Activated CD4-positive, alpha-beta memory T cell treated with anti-CD3 and anti-CD28 coated beads, Interleukin-2, amount 10 ng/mL, durations not matched to agents 7 days and 5 days (primary cell): ENCODE measurements at regions not wholly inside any gene's neighbourhood (a gene's known extent, or its start where the extent isn't known, plus 50 kb on each side); places are given as distances from the start of the nearest gene placed in this dataset.
"Not testable (repeated sequence)": the region's sequence is repeated elsewhere in the genome, so short reads cannot be mapped to it uniquely, and the experiment has no call there.

Source experiments
- CTCF ChIA-PET: fragments of 350-600 bp; sonication (Branson Sonifier 250); formaldehyde crosslinking; loops from one replicate; lab custom pipeline; 2021; ENCODE audit warnings: antibody characterized with exemption, inconsistent platforms; lab: Charles Lee
- POLR2A ChIA-PET: fragments of 350-600 bp; sonication (Branson Sonifier 250); formaldehyde crosslinking; loops from one replicate; lab custom pipeline; 2021; ENCODE audit warnings: antibody characterized with exemption; lab: Charles Lee
- DNase-seq: peaks from one replicate; pipeline ENCODE4 v3.0.0-alpha.2; 2020
- H3K27ac Mint-ChIP-seq: one replicate; pipeline ENCODE4 v1.8.0; 2021; ENCODE audit warnings: mild to moderate bottlenecking, mixed read lengths
- H3K27me3 Mint-ChIP-seq: one replicate; pipeline ENCODE4 v1.8.0; 2021; ENCODE audit warnings: mixed read lengths
- H3K36me3 Mint-ChIP-seq: one replicate; pipeline ENCODE4 v1.8.0; 2021; ENCODE audit warnings: low read depth, mixed read lengths
- H3K4me1 Mint-ChIP-seq: one replicate; pipeline ENCODE4 v1.8.0; 2021; ENCODE audit warnings: mixed read lengths
- H3K4me3 Mint-ChIP-seq: one replicate; pipeline ENCODE4 v1.8.0; 2021; ENCODE audit warnings: mild to moderate bottlenecking, mixed read lengths
- H3K9me3 Mint-ChIP-seq: one replicate; pipeline ENCODE4 v1.8.0; 2021; ENCODE audit warnings: mixed read lengths

DNA sequence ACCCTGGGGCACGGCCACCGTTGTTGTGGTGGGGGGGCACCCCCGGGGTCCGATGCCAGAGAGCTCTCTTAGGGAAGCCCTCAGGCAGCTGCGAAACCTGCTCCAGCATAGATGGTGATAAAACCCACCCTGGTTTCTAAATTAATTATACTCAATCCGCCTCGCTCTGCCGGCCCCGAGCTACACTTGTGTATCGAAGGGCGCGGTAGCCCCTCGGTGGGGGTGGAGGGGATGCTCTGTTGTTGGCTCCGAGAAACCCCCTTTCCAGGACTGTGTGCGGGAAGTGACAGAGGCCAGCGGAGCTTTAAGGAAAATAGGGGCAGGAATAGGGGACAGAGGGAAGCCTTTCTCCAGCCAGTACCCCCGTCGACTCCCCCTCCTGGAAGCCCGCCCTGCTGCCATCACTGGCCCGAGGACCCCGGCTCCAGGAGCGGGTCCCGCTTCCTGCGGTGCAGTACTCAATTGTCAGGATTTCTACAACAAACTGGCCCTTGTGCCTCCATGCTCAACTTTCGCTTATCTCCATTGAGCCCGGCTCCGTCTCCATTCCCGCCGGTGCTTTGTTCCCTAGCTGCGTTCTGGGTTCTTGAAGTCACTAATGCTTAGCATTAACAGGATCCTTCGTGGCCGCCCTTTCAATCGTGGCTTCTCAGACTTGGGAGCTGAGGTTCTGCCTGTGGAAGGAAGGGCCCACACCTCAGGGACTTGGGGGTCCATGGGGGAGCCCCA is 408.2 kb downstream of the BCOR start:
- no peak overlapping the region for H3K27ac Mint-ChIP-seq
- H3K4me3 Mint-ChIP-seq: no peak overlapping the region
- no peaks in the 10 kb centered on the region for H3K36me3 Mint-ChIP-seq
- H3K27me3 Mint-ChIP-seq: peaks cover 34% of the 10 kb centered on the region
- CTCF ChIA-PET: no interaction called here
- POLR2A ChIA-PET: no interaction called here
- H3K4me1 Mint-ChIP-seq: no peaks in the 10 kb centered on the region
- H3K9me3 Mint-ChIP-seq: no peaks in the 10 kb centered on the region
- no peak for DNase-seq

DNA sequence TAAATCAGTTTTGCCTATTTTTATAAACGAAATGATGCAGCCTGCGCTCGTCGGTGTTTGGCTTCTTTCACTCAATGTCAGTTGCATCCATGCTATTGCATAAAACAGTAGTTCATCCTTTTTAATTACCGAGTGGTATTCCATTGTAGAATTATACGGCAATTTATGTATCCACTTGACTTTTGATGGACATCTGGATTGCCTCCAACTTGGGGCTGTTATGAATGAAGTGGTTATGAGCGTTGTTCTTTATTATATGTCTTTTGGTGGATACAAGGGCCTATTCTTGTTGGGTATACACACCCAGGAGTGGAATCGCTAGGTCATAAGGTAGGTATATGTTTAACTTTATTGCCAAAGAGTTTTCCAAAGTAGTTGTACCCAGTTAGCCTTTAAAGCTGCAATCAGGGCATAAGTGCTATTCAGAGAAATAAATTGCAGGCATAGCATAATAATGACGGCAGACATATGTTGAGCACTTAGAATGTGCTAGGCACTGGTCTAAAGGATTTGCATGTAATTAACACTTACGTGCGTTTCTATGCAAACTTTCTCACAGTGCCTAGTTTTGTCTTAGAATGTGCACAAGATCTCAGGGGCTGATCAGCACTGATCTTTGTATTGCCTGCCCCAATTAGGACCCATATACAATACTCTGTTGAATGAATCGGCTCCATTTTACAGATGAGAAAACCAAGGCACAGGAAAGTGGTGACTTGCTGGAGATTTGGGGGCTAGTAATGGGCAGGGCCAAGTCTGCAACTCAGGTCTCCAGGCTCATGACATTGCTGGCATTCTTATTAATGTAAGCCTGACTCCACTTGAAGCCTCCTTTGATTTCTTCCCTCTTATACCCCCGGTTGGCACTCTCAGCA is 407.0 kb downstream of the BCOR start:
- CTCF ChIA-PET: no interaction called here
- H3K4me1 Mint-ChIP-seq: no peaks in the 10 kb centered on the region
- no peak for DNase-seq
- POLR2A ChIA-PET: no interaction called here
- H3K9me3 Mint-ChIP-seq: no peaks in the 10 kb centered on the region
- H3K4me3 Mint-ChIP-seq: no peak overlapping the region
- no peaks in the 10 kb centered on the region for H3K36me3 Mint-ChIP-seq
- H3K27me3 Mint-ChIP-seq: peaks cover 33% of the 10 kb centered on the region
- H3K27ac Mint-ChIP-seq: no peak overlapping the region

DNA sequence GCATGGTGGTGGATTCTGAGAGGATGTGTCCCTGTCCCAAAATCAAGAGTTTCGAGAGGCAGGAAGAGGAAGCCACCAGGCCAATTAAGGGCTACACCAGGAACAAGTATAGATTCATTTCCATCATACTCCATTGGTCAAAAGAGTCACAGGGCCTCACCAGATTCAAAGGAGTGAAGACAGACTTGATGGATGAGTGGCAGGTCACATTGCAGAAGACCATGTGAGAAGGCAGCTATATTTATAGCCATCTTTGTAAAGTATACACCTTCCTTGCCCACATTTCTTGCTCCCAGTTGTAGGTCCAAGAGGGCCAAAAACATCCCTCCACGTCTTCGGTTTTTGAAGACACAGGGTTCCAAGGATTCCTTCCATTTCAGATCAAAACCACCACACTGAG is 406.0 kb downstream of the BCOR start:
- Mint-ChIP-seq H3K27me3 (peaks cover 31% of the 10 kb centered on the region), H3K4me3 (no peak overlapping the region), H3K4me1 (no peaks in the 10 kb centered on the region), H3K27ac (no peak overlapping the region), H3K36me3 (no peaks in the 10 kb centered on the region), H3K9me3 (no peaks in the 10 kb centered on the region)
- POLR2A ChIA-PET: no interaction called here
- CTCF ChIA-PET: no interaction called here
- DNase-seq: no peak

DNA sequence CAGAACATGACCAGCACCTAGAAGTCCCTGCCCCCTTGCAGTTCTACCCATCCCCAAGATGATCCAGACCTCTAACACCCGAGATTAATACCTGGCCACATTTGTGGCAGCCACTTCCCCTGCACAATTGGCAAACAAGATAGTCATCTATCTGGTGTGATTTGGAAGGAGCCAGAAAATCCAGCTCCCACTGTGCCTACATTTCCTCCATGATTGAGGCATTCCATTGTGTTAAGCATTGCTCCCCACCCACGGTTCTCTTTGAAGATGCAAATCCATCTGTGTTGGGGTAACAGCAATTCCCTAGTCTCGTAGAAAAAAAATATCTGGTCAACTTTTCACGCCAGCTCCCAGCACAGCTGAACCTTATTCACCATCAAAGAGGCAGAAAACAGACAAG is 405.0 kb downstream of the BCOR start:
- Mint-ChIP-seq H3K27me3 (peaks cover 27% of the 10 kb centered on the region), H3K36me3 (no peaks in the 10 kb centered on the region), H3K27ac (no peak overlapping the region), H3K4me1 (no peaks in the 10 kb centered on the region), H3K9me3 (no peaks in the 10 kb centered on the region), H3K4me3 (no peak overlapping the region)
- DNase-seq: no peak
- ChIA-PET POLR2A (no interaction called here), CTCF (no interaction called here)

DNA sequence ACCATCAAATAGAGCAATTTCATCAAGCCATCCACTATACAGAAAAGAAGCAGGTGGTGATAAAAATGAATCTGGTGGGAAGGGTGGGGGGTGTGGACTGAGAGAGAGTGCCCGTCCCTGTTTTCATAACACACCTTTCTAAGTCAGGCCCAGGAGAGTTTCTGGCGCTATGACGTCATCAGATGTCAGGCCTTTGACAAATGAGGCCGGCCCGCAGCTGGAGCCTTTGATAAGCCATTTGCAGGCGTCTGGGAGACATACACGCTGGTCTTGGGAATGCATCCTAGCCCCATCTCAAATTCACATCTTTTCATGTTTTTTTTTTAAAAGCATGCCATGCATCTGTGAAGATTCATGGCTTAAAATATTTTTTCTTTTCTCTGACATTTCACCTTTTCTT is 404.5 kb downstream of the BCOR start:
- ChIA-PET CTCF (no interaction called here), POLR2A (no interaction called here)
- Mint-ChIP-seq H3K27ac (no peak overlapping the region), H3K4me1 (no peaks in the 10 kb centered on the region), H3K4me3 (no peak overlapping the region), H3K9me3 (no peaks in the 10 kb centered on the region), H3K36me3 (no peaks in the 10 kb centered on the region), H3K27me3 (peaks cover 24% of the 10 kb centered on the region)
- no peak for DNase-seq

DNA sequence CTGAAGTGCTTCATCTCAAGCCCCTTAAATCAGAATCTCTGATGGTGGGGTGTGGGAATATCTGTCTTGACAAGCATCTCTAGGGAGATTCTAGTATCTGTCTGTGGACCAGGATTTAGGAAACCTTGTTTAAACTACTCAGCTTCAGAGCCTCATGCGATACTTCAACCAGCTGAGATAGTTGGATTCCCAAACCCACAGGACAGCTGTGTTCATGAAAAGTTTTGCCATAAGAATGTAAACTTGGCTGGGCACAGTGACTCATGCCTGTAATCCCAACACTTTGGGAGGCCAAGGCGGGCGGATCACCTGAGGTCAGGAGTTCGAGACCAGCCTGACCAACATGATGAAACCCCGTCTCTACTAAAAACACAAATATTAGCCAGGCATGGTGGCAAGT is 395.1 kb downstream of the BCOR start:
- DNase-seq, H3K9me3 Mint-ChIP-seq, H3K27me3 Mint-ChIP-seq, CTCF ChIA-PET, H3K36me3 Mint-ChIP-seq, H3K27ac Mint-ChIP-seq, H3K4me1 Mint-ChIP-seq, POLR2A ChIA-PET, H3K4me3 Mint-ChIP-seq: not testable (repeated sequence)

DNA sequence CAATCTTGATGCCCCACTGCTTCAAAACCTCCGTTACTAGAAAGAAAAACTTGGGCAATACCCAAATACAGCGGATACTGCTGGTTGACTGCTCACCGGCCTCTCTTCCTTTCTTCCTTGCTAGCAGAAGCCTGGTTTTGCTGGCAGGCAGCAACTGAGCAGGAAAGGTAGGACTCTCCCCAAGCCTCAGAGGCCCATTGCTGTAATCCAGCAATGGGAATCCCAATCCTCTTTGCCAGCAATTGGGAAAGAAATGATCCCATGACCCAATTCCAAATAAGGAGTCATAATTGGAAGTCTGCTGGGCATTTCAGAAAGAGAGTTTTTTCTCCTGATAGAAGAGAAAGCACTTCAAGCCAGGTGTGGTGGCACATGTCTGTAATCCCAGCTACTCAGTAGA is 394.5 kb downstream of the BCOR start:
- DNase-seq: no peak
- ChIA-PET POLR2A (no interaction called here), CTCF (no interaction called here)
- no peaks in the 10 kb centered on the region for H3K27me3 Mint-ChIP-seq
- no peaks in the 10 kb centered on the region for H3K4me1 Mint-ChIP-seq
- no peaks in the 10 kb centered on the region for H3K9me3 Mint-ChIP-seq
- H3K4me3 Mint-ChIP-seq: no peak overlapping the region
- no peaks in the 10 kb centered on the region for H3K36me3 Mint-ChIP-seq
- H3K27ac Mint-ChIP-seq: no peak overlapping the region

DNA sequence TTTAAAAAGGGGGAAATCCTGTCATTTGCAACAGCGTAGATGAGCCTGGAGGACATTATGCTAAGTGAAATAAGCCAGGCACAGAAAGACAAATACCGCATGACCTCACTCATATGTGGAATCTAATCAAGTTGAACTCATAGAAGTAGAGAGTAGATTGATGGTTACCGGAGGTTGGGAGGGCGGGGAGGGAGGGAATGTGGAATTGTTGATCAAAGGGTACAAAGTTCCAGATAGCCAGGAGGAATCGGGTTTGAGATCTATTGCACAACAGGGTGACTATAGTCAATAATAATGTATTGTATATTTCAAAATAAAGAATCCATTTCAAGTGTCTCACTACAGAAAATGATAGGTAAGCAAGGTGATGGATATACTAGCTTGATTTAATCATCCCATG is 393.2 kb downstream of the BCOR start:
- H3K27ac Mint-ChIP-seq: no peak overlapping the region
- no peaks in the 10 kb centered on the region for H3K9me3 Mint-ChIP-seq
- POLR2A ChIA-PET: no interaction called here
- H3K4me1 Mint-ChIP-seq: no peaks in the 10 kb centered on the region
- H3K27me3 Mint-ChIP-seq: no peaks in the 10 kb centered on the region
- H3K4me3 Mint-ChIP-seq: no peak overlapping the region
- DNase-seq: no peak
- no peaks in the 10 kb centered on the region for H3K36me3 Mint-ChIP-seq
- CTCF ChIA-PET: no interaction called here

DNA sequence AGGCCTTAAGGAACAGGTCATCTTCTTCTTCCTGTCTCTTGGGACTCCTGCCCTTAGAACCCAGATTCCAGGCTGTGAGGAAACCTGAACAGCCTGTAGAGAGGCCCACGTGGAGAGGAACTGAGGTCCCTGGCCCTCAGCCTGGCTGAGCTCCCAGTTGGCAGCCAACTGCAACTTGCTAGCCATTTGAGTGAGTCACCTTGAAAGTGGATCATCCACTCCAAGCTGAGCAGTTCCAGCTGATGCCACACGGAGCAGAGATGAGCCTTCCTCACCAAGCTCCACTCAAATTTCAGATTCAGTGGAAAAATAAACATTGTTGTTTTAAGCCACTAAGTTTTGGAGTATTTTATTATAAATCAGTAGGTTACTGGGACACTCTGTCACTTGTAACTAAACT is 392.5 kb downstream of the BCOR start:
- CTCF ChIA-PET: no interaction called here

DNA sequence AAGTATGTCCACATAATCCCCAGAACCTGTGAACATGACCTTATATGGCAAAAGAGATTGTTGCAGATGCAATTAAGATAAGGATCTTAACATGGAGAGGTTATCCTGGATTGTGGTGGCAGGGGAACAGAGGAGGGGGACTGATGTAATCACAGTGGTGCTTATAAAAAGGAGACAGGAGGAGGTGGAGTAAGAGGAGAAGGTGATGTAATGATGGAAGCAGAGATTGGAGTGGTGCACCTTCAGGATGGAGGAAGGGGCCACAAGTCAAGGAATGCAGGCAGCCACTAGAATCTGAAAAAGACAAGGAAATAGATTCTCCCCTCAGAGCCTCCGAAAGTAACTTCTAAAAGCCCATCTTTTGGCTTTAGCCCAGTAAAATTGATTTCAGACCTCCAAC is 388.4 kb downstream of the BCOR start:
- H3K9me3 Mint-ChIP-seq: no peaks in the 10 kb centered on the region
- ChIA-PET POLR2A (no interaction called here), CTCF (no interaction called here)
- H3K4me1 Mint-ChIP-seq: no peaks in the 10 kb centered on the region
- H3K4me3 Mint-ChIP-seq: no peak overlapping the region
- H3K27ac Mint-ChIP-seq: no peak overlapping the region
- H3K36me3 Mint-ChIP-seq: no peaks in the 10 kb centered on the region
- DNase-seq: no peak
- H3K27me3 Mint-ChIP-seq: peaks cover 2% of the 10 kb centered on the region

More for the DNA sequence above, 392.5 kb downstream of the BCOR start:
- Mint-ChIP-seq H3K4me1 (no peaks in the 10 kb centered on the region), H3K4me3 (no peak overlapping the region), H3K27ac (no peak overlapping the region), H3K27me3 (no peaks in the 10 kb centered on the region), H3K36me3 (no peaks in the 10 kb centered on the region), H3K9me3 (no peaks in the 10 kb centered on the region)
- DNase-seq: no peak
- POLR2A ChIA-PET: no interaction called here

DNA sequence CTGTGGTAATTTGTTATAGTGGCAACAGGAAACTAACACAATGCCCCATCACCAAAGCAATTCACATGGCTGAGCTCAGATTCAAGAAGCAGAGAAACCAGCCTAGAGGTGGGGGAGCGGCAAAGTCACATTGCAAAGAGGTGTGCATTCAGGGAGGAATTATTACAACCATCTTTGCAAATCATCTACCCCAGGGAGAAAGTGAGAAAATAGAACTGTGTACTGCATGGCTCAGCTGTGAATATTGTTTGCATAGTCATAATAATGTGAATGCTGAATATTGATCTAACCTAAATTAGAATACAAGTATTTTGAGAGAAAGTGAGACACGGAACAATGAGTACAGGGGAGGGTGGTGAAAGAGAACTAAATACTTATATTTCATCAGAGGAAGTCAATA is 387.9 kb downstream of the BCOR start:
- no peaks in the 10 kb centered on the region for H3K36me3 Mint-ChIP-seq
- no peak overlapping the region for H3K27ac Mint-ChIP-seq
- H3K4me1 Mint-ChIP-seq: no peaks in the 10 kb centered on the region
- POLR2A ChIA-PET: no interaction called here
- DNase-seq: no peak
- CTCF ChIA-PET: no interaction called here
- H3K9me3 Mint-ChIP-seq: no peaks in the 10 kb centered on the region
- H3K4me3 Mint-ChIP-seq: no peak overlapping the region
- H3K27me3 Mint-ChIP-seq: peaks cover 2% of the 10 kb centered on the region

DNA sequence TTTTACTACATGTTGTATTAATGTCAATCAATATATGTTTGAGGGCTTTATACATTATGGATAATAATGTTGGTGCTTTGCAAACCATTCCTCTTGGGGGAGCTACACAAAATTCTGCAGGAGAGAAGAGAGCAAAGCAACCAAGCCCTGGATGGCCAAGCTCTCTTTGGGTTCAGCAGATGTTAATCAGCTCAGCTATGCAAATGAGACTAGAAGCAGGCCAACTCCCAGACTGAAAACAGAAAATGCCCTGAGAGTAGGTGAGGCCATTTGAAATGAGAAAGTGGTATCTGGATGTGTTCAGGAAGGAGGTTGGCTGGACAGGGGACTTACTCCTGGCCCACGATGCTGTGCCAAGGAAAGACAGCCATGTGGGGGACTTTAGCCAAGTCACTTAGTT is 387.0 kb downstream of the BCOR start:
- DNase-seq: no peak
- Mint-ChIP-seq H3K27ac (no peak overlapping the region), H3K9me3 (no peaks in the 10 kb centered on the region), H3K27me3 (peaks cover 2% of the 10 kb centered on the region), H3K4me3 (no peak overlapping the region), H3K36me3 (no peaks in the 10 kb centered on the region), H3K4me1 (no peaks in the 10 kb centered on the region)
- CTCF ChIA-PET: no interaction called here
- POLR2A ChIA-PET: no interaction called here

DNA sequence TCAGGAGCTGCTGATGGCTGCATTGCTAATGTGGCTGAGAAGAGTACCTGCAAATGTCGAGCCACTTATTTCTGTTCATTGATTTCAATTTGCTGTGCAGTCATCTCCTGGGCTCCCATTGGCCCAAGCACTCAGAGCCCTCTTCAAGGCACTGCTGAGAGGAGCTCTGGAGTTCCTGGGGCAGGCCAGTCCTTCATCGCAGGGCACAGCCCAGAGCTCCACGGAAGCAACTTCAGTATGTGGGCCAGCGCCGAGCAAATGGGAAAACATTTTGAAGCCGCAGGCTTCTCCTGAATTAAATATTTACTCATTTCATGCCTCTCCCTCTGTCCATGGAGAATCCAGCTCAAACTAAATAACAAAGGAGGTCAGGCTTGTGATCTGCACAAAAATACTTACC is 383.3 kb downstream of the BCOR start:
- no peaks in the 10 kb centered on the region for H3K4me1 Mint-ChIP-seq

DNA sequence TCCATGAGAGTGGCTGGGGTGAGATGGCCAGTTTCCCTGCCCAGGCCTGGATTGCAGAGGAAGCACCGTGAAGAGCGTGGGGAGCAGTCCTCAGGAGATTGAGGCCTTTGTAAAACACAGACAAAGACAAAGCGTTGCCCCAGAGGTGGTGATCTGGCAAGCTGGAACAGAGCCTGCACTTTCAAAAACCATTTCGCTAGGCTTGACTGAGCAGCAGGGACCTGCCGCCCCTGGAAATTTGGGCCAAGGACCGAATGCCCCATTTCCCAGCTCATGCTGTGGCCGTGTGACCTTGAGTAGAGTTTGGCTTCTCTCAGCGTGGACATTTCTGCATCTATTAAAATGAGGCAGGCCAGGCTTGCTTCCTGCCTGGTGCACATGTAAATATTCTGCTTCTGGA is 381.4 kb downstream of the BCOR start:
- ChIA-PET POLR2A (no interaction called here), CTCF (no interaction called here)
- Mint-ChIP-seq H3K36me3 (no peaks in the 10 kb centered on the region), H3K27ac (no peak overlapping the region), H3K4me3 (no peak overlapping the region), H3K9me3 (no peaks in the 10 kb centered on the region), H3K4me1 (no peaks in the 10 kb centered on the region), H3K27me3 (peaks cover 2% of the 10 kb centered on the region)
- DNase-seq: no peak

More for the DNA sequence above, 383.3 kb downstream of the BCOR start:
- Mint-ChIP-seq H3K27me3 (peaks cover 2% of the 10 kb centered on the region), H3K9me3 (no peaks in the 10 kb centered on the region), H3K36me3 (no peaks in the 10 kb centered on the region), H3K4me3 (no peak overlapping the region), H3K27ac (no peak overlapping the region)
- DNase-seq: no peak
- ChIA-PET CTCF (no interaction called here), POLR2A (no interaction called here)
